SH-SY5Y (cell line): ENCODE measurements at regions not wholly inside any gene's neighbourhood (a gene's known extent, or its start where the extent isn't known, plus 50 kb on each side); places are given as distances from the start of the nearest gene placed in this dataset.

Source experiments
- GATA2 ChIP-seq: IDR thresholded peaks from 2 replicates; pipeline ENCODE4 v1.6.1; 2011; ENCODE audit warnings: mild to moderate bottlenecking, low read depth, low read length
- GATA3 ChIP-seq: IDR thresholded peaks from 2 replicates; pipeline ENCODE4 v1.6.1; 2011; ENCODE audit warnings: low read depth, mild to moderate bottlenecking, low read length, moderate library complexity

DNA sequence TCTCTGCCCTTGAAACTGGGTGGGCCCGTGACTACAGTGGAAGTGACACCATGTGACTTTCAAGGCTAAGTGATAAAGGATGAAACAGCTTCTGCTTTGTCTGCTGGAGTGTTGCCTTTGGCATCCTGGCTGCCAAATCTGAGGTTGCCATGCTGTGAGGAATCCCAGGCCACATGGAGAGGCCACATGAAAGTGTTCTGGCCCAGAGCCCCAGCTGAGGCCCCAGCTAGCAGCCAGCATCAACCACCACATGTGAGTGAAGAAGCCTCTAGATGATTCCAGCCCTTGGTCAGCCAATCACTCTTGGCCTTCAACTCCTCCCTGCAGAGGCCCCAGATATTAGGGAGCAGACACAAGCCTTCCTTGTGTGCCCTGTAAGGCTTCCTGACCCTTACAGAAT, 94.4 kb upstream of the BCOR start:
- TF ChIP-seq GATA2: no peak
- TF ChIP-seq GATA3: no peak
